ENCODE measurements at regions not wholly inside any gene's neighbourhood (a gene's known extent, or its start where the extent isn't known, plus 50 kb on each side); places are given as distances from the start of the nearest gene placed in this dataset.
A peak's percentile ranks its signal among the peaks of the same experiment; 100 is the strongest.

DNA sequence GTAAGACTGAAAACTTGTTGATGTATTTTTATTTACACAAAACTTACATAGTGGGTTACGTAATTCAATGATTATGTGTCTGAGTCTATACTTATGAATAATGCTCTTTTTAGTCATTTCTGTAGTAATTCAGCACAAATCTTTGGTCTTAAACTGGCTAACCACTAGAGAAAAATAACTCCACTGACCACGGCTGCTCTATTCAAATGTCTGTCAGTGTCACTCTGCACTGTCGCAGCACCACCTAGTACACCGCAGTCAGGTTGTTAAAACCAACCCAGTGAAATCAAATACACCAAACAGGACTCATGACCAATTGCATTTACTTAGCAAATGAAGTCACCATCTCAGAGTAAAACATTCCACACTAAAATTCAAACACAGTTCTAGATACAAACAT, 93.5 kb upstream of the CCDC28A start:
- intact Hi-C loops (cut with micrococcal nuclease; ENCODE audit: unreplicated experiment) = no loop called here
- CTCF ChIA-PET = no interaction called here

DNA sequence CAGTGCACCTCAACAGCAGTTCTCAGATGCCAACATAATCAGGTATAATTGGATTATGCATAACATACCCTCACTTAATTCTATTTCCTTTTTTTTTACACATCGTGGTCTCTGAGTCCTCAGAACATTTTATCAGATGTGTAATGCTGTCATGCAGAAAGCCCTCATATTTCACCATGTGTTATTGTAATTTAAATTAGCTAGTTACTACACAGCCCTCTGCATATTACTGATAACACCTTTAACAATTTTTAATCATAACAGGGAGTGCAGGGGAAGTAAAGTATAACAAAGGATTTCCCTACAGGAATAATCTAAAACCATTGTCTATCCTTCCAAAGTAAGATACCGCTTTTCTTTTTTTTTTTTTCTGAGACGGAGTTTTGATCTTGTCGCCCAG, 91.9 kb upstream of the CCDC28A start:
- Mint-ChIP-seq H3K9me3 (ENCODE audit: low read depth, unreplicated experiment) (no peaks in the 10 kb centered on the region), H3K4me1 (ENCODE audit: low read depth, unreplicated experiment) (no peaks in the 10 kb centered on the region), H3K27me3 (ENCODE audit: unreplicated experiment) (no peaks in the 10 kb centered on the region), H3K36me3 (ENCODE audit: insufficient read depth, unreplicated experiment) (peaks cover 6% of the 10 kb centered on the region), H3K4me3 (ENCODE audit: low read depth, unreplicated experiment) (no peak overlapping the region), H3K27ac (ENCODE audit: unreplicated experiment) (no peak overlapping the region)
- TF ChIP-seq, protein P1, sequence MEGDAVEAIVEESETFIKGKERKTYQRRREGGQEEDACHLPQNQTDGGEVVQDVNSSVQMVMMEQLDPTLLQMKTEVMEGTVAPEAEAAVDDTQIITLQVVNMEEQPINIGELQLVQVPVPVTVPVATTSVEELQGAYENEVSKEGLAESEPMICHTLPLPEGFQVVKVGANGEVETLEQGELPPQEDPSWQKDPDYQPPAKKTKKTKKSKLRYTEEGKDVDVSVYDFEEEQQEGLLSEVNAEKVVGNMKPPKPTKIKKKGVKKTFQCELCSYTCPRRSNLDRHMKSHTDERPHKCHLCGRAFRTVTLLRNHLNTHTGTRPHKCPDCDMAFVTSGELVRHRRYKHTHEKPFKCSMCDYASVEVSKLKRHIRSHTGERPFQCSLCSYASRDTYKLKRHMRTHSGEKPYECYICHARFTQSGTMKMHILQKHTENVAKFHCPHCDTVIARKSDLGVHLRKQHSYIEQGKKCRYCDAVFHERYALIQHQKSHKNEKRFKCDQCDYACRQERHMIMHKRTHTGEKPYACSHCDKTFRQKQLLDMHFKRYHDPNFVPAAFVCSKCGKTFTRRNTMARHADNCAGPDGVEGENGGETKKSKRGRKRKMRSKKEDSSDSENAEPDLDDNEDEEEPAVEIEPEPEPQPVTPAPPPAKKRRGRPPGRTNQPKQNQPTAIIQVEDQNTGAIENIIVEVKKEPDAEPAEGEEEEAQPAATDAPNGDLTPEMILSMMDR (IDR thresholded peaks at IDR 0.05; ENCODE audit: unreplicated experiment) = no peak
- CTCF ChIA-PET = no interaction called here
- BruUV-seq (replicated peaks) = no TSS peak
- intact Hi-C loops (cut with micrococcal nuclease; ENCODE audit: unreplicated experiment) = no loop called here
- no peak for DNase-seq

More for the DNA sequence above, 93.5 kb upstream of the CCDC28A start:
- Mint-ChIP-seq H3K27ac (ENCODE audit: unreplicated experiment) (no peak overlapping the region), H3K4me3 (ENCODE audit: low read depth, unreplicated experiment) (no peak overlapping the region), H3K4me1 (ENCODE audit: low read depth, unreplicated experiment) (no peaks in the 10 kb centered on the region), H3K36me3 (ENCODE audit: insufficient read depth, unreplicated experiment) (peaks cover 6% of the 10 kb centered on the region), H3K27me3 (ENCODE audit: unreplicated experiment) (no peaks in the 10 kb centered on the region), H3K9me3 (ENCODE audit: low read depth, unreplicated experiment) (no peaks in the 10 kb centered on the region)
- DNase-seq = no peak
- no TSS peak for BruUV-seq (replicated peaks)
- TF ChIP-seq, protein P1 (IDR thresholded peaks at IDR 0.05; ENCODE audit: unreplicated experiment) = no peak

GRCh38 chr6:138682704-138683527, 90.7 kb upstream of the CCDC28A start:
- Mint-ChIP-seq H3K4me1 (ENCODE audit: low read depth, unreplicated experiment) (no peaks in the 10 kb centered on the region), H3K4me3 (ENCODE audit: low read depth, unreplicated experiment) (peak overlapping the region; percentile 67), H3K27me3 (ENCODE audit: unreplicated experiment) (no peaks in the 10 kb centered on the region), H3K9me3 (ENCODE audit: low read depth, unreplicated experiment) (no peaks in the 10 kb centered on the region), H3K36me3 (ENCODE audit: insufficient read depth, unreplicated experiment) (peaks cover 6% of the 10 kb centered on the region), H3K27ac (ENCODE audit: unreplicated experiment) (peak overlapping the region; percentile 85)
- intact Hi-C loops (cut with micrococcal nuclease; ENCODE audit: unreplicated experiment) = no loop called here
- CTCF ChIA-PET = no interaction called here
- DNase-seq = peak; percentile 59
- no TSS peak for BruUV-seq (replicated peaks)
- TF ChIP-seq, protein P1 (IDR thresholded peaks at IDR 0.05; ENCODE audit: unreplicated experiment) = no peak

DNA sequence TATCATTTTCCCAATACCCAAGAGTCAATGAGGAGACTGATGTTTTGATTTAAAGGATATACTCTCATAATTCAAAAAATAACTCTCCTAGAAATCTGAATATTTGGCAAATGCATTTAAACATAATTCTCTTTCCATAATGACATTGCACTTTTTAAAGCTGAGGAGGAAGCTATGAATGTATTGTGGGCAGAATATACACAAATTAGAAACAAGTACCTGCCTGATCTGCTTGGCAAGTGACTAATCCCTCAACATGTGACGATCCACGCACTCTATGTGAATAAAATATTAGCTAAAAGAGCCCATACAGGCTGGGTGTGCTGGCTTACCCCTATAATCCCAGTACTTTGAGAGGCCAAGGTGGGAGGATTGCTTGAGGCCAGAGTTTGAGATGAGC, 88.3 kb upstream of the CCDC28A start:
- Mint-ChIP-seq H3K27me3 (ENCODE audit: unreplicated experiment) (no peaks in the 10 kb centered on the region), H3K4me1 (ENCODE audit: low read depth, unreplicated experiment) (no peaks in the 10 kb centered on the region), H3K27ac (ENCODE audit: unreplicated experiment) (no peak overlapping the region), H3K4me3 (ENCODE audit: low read depth, unreplicated experiment) (no peak overlapping the region), H3K36me3 (ENCODE audit: insufficient read depth, unreplicated experiment) (peaks cover 6% of the 10 kb centered on the region), H3K9me3 (ENCODE audit: low read depth, unreplicated experiment) (no peaks in the 10 kb centered on the region)
- no peak for DNase-seq
- CTCF ChIA-PET = interaction anchor here (0.5 kb wide), 1 partner anchor 45 kb away, joined by 5 read pairs; no protein-coding TSS in a partner anchor
- intact Hi-C loops (cut with micrococcal nuclease; ENCODE audit: unreplicated experiment) = no loop called here
- BruUV-seq (replicated peaks) = no TSS peak
- TF ChIP-seq, protein P1 (IDR thresholded peaks at IDR 0.05; ENCODE audit: unreplicated experiment) = no peak

Measured in Calu3 (cell line).